TTC549 (cell line): ENCODE measurements at regions not wholly inside any gene's neighbourhood (a gene's known extent, or its start where the extent isn't known, plus 50 kb on each side); places are given as distances from the start of the nearest gene placed in this dataset.
"Not testable (repeated sequence)": the region's sequence is repeated elsewhere in the genome, so short reads cannot be mapped to it uniquely, and the experiment has no call there.

ENCODE experiments used
- FAIRE-seq: peaks from 2 replicates; lab custom pipeline; 2012; peaks lifted over from hg19 to GRCh38; lab: Jason Lieb, UNC

DNA sequence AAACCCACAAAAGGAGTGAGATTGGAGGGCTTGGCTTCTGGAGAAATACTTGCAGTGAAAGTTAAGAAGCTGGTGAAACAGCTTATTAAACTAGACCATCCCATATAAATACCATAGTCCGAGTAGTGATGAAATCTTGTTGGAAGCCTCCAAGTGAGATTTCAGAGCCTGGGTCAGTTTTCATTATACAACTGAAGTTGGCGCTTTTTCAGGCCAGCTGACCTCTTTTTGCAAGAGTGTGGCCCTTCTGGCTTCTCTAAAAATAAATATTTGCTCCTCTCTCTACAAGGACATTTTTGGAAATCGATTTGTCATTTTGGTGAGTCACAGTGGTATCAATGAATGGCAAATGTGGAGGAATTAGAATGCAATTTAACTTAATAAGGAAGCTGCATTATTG, 51.2 kb upstream of the THRB start:
- no peak for FAIRE-seq

DNA sequence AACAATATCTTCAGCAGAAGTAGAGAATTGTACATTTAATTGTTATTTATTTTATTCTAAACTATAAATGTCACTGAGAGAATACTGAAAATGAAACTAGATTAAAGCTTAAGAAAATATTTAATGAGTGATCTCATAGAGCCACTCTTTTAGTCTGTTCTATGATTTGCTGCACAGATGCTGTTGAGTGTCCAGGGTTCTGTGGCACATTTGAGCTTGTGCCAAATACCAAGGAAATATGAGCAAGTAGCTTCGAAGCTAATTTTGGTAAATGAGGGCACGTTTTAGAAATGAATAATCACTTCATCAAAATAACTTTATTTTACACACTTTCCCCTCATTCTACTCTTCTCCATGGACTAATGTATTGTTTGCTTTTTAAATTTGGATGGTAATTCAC, 53.6 kb upstream of the THRB start:
- no peak for FAIRE-seq

DNA sequence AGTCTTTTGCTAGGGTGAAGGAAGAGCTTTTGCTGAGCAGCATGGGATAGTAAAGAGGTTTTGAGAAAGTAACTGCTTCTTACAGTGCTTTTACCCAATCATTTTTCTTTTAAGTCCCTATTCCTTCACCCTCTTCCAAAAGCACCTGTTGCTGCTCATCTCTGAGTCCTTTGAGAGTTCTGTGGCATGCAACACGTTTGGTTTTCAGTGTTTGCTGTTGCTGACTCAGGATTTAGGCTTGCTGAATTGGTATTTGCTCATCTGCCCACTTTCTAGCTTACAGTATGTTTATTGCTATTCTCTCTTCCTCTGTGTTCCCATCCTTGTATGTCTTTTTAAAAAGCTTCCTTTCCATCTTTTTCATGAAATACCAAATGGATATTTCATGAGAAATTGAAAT, 55.9 kb upstream of the THRB start:
- no peak for FAIRE-seq

DNA sequence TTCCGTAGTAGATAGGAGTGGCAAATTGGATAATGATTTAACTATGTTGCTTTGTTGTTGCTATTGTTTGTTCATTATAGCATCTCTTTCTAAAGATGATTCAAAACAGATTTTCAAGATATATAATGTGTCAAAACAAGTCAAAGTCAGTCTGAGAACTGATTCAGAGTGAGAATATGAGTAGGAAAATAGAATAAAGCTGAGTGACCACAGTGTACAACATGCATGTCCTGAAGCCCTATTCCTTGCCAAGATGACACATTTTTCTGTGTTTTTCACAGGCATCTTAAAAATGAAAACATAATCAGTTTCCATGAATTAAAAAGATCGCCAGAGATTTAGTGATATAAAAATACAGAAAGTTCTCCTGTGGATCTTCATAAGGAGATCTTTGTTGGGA, 57.0 kb upstream of the THRB start:
- FAIRE-seq = no peak

DNA sequence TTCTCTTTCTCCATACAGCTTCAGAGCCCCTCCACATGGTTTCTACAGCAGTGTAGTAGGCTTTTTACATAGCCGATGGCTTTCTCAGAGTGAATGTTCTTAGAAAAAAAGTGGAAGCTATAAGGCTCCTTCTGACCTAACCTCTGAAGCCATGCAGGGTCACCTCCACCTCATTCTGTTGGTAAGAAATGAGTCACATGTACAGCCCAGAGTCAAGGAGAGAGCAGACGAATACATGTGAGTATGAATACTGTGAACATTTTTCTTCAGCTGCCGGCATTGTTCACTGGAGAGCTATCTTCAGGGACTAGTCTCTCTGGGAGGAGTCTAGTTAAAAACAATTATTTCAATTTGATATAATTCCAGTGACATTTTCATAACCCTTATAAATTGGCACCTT, 68.2 kb upstream of the THRB start:
- FAIRE-seq = no peak

DNA sequence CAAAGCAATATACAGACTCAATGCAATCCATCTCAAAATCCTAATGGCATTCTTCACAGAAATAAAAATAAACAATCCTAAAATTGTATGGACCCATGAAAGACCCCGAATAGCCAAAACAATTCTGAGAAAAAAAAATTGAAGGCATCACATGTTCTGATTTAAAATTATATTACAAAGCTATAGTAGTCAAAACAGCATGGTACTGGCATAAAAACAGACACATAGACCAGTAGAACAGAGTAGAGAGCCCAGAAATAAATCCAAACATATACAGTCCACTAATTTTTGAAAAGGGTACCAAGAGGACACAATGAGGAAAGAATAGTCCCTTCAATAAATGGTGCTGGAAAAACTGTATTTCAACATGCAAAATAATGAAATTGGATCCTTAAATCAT, 70.4 kb upstream of the THRB start:
- no peak for FAIRE-seq

DNA sequence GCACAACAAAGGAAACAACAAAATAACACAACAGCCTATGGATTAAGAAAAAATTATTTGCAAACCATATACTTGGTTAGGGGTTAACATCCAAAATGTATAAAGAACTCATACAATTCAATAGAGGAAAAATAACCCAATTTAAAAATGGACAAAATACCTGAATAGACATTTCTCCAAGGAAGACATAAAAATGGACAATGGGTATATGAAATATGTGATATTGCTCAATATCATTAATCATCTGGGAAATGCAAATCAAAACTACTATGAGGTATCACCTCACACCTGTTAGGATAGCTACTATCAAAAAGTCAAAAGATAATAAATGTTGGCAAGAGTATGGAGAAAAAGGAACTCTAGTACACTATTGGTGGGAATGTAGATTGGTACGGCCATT, 71.0 kb upstream of the THRB start:
- no peak for FAIRE-seq

DNA sequence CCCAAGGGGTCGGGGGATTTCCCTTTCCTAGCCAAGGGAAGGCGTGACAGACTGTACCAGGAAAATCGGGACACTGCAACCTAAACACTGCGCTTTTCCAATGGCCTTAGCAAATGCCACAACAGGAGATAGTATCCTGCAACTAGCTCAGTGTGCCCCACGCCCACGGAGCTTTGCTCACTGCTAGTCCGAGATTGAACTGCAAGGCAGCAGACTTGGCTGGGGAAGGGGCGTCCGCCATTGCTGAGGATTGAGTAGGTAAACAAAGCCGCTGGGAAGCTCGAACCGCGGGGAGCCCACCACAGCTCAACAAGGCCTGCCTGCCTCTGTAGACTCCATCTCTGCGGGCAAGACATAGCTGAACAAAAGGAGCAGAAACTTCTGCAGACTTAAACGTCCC, 72.3 kb upstream of the THRB start:
- no peak for FAIRE-seq

DNA sequence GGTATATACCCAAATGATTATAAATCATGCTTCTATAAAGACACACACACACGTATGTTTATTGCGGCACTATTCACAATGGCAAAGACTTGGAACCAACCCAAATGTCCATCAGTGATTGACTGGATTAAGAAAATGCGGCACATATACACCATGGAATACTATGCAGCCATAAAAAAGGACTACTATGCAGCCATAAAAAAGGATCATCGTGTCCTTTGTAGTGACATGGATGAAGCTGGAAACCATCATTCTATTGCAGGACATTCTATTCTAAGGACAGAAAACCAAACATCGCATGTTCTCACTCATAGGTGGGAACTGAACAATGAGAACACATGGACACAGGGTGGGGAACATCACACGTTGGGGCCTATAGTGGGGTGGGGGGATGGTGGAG, 77.8 kb upstream of the THRB start:
- not testable (repeated sequence) for FAIRE-seq

DNA sequence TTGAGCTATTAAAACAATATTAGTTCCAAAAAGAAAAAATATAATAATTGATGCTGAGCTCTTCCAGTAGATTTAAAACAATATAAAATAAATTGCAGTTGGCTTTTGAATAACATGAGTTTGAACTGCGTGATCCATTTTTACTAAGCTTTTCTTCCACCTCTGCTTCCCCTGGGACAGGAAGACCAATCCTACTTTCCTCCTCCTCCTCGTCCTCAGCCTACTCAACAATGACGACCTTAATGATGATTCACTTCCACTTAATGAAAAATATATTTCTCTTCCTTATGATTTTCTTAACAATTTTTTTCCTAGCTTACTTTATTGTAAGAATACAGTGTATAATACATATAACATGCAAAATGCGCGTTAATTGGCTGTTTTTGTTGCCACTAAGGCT, 78.9 kb upstream of the THRB start:
- FAIRE-seq = no peak

DNA sequence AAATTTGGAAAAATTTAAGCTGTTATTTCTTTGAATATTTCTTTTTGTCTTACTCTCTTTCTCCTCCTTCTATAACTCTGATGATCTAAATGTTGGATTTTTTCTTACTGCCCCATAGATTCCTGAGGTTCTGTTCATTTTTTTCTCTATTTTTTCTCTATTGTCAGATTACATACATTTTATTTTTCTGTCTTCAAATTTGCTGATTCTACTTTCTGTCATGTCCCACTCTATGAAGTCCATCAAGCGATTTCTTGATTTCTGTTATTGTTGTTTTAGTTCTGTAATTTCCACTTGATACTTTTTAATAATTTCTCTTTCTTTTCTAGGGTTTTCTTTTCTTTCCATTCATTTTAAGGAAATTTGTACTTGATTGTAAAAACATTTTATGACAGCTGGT, 83.7 kb upstream of the THRB start:
- FAIRE-seq = no peak

DNA sequence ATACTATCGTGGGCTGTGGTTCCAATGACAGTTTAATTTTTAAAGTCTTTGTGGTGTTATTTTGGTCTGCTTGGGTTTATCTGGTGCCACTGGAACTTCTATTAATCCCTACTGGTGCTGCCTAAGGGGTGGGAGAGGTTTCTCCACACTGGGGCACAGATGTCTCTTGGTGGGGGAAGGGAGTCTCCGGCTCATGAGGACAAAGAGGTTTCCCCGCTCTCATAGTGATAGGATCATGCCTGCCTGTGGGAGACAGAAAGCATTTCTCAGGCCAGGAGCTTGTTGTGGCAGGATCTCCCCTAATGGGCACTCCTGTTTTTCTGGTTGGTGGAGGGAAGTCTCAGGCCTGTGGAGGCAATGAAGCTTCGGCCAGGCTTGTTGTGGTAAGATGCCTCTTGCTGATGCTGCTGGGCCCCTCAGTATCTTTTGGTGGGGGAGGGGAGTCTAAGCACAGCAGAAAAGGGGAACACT, 84.3 kb upstream of the THRB start:
- FAIRE-seq = no peak

DNA sequence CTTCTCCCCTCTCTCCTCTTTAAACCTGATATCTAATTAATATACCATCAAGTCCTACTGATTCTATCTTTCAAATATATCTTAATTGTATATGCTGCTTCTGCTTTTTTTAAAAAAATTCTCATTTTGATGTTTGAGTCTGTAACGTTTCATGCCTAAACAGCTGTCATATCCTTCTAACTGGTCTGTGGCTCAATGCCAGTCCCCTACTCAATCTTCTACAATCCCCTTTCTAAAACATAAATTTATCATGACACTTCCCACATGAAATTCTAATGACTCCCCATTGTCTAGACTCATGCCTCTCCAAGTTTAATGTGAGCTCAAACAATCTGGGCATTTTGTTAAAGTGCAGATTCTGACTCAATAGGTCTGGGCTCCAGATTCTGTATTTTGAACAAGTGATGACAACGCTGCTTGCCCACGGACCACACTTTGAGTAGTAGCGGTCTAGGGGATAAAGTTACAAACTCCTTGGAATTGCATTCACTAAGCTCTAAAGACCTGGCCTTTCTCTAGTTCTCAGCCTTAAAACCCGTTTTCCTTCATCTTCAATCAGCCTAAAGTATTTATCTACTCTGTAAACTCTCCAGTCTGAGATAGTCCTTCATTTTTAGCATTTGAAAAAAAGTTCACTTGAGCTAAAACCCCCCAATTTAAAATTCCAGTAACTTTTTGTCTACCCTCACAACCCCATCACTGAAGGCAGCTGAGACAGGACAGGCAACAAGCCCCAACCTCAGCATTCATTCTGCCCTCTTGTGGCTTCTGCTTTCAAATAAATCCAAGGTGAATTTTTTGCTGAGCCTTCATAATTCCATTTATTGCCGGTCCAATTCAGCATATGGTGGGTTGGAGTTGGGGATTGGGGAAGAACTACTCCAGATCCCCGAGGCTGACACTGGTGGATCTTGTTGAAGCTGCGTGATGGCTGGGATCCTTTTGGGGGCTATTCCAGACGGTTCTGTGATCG, 88.1 kb upstream of the THRB start:
- FAIRE-seq = no peak

DNA sequence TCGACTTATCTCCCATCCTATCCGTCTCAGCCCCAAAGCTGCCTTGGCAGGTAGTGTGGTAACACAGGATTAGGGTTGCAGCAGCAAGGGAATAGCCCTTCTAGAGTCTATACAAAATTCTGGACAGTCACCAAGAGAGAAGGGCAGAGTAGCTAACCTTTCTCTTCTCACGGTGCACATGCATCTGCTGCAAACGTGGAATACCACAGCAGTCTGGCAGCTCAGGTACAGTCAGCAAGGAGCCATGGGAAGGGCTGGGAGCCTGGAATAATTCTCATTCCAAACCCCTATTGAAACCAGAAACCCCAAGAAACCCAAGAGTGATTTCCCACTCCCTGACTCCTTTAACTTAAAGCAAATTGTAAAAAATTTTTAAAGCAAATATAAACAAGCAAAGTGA, 92.3 kb upstream of the THRB start:
- FAIRE-seq = no peak

DNA sequence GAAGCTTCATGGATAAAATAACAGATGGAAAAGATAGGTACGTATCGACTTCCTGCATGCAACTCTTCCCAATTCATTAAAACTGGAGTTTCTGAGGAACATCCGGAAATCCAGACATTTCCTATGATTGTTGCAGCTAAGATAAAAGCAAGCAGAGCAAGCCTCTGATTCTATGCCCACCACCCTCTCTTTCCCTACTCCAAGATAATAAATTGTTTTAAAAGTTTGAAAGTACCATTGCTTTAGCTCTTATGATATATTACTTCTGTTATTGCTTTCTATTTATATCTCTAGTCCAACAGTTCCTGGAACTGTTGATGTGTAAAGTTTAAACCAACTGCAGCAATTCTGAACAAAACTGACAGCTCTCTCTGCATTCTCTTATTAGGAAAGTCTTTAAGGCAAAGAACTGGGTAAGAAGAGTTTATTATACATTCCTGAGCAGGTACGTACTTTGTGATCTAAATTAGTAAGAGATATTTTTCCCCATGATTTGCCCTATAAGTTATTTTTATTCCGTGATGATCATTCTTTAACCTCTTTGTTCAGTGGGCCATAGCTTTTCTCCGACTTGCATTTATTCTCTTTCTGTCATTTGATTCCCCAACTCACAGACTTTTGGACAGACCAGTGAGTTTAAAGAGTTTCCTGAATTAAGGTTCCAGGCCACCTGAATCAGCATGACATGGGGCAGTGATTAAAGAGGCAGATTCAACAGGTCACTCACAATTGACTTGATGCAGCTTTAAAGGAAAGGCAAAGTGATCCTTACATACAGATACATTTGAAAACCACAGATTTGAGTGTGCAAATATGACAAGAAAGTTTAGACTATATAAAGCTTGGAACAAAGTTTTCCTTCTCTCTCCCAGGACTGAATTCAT, 94.2 kb upstream of the THRB start:
- no peak for FAIRE-seq

DNA sequence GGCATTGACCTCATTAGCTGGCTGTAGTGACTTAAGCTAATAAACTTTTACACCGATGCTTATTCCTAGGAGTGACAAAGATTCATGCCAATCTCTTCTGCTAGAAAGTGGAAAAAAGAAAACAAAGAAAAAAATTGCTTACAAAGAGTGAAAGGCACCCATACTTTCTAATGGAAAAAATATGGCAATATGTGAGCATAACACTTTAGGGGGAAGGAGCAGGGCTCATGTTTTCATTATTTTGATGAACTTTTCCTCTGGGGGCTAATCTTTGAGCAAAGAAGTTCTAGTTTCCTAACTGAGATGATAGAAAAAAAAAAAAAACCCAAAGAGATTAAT, 94.8 kb upstream of the THRB start:
- FAIRE-seq = no peak

DNA sequence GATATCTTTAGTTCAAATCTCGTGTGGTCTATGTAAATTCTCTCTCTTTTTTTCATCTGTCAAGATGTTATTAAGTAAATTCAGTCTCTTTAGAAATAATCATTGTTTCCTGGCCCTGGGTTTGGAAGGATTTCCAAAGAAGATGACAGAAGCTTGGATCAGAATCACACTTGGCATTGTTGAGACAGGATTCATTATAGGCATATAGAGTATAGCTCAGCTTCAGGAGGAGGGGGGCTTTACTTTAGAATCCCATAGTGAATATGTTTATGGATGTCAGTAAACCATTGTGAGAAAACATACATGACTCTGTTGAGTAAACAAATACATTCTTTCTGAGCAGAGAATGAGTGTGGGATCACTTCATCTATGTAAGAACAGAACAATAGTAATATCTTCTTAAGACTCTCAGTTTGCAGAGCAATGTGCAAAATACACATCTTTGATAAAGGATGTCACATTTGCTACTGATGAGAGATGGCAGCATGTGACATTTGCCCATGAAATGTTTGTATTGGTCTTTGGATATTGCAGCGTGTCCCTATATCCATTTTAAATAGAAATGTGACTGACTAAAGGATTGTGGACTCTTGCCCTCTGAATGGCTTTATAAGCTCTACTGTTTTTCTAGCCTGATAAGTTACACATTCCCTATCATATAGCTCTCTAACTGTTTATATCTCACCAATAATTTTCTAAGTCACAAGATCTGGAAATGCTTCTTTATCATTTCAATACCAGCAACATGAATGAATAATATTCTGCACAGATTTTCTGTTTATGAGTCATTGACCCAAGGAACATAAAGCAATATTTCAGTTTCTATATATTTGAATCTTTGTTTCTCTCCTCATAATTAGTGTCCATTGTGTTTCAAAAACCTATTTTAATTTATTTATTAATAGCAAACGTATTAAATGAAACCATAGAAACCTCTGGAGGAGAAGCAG, 95.6 kb upstream of the THRB start:
- FAIRE-seq = no peak

DNA sequence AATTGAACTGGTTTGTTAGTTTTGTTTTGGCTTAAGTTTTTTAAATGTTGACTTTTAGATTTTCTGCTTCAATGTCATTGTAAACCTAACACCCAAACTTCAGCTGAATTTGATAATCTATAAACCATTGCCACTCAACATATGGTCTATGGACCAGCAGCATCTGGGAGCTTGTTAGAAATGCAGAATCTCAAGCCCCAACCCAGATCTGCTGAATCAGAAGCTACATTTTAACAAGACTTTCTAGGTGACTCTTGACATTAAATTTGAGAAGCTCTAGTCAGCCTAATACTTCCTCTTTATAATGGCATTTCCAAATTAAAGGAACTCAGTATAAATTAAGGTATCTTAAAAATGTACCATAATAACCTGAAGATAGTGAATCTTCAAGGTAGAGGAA, 96.5 kb upstream of the THRB start:
- FAIRE-seq = no peak

DNA sequence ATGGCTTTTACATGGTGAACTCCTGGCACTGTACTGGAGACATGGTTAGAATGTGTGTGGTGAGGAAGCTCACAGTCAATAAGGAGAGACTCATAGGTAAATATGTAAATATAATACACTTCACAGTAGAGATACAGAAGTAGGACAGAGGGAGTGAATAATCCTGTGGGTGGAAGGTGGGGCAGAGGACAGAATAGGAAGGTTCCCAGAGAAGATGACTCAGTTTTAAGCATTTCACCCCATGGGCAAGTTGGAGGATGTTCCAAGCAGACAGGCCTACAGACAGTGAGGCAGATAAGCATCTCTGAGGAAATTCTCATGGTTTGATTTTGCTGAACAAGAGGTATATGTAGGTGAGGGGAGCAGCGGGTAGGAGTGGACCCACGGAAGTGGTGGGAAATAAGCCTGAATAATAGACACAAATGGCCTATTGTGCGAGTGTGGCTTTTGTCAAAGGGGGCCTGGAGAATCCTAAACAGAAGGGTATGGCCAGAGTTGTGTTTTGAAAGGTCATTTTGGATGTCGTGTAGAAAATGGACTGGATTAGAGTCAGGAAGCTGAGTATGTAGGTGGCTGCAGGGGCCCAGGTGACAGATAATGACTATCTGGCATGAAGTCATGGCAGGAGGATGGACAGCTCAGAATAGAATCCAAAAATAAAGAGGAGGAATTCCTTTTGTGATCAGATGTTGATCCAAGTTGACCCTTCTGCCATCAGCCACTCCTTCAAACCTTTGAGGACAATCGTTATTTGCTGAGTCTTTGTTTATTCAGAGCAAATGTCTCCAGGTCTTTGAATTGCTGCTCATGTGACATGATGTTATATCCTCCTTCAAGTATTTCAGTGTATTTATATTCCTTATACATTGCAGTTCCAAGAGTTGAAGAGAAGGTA, 97.3 kb upstream of the THRB start:
- FAIRE-seq = no peak

DNA sequence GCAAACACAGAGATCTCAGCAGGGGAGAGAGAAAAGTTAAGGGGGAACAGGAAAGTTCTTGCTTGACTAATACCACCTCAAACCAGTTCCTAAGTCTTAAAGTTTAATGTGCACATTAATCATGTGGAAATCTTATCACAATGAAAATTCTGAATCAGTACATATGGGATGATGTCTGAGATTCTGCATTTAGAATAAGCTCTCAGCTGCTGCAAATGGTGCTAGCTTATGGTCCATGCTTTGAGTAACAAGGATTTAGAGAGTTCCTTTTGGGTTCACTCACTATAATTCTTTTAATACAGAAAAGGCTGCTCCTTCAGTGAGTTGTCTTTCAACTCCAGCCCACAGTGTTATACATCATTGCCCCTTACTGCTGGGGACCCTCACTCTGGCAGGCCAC, 99.5 kb upstream of the THRB start:
- FAIRE-seq = no peak

DNA sequence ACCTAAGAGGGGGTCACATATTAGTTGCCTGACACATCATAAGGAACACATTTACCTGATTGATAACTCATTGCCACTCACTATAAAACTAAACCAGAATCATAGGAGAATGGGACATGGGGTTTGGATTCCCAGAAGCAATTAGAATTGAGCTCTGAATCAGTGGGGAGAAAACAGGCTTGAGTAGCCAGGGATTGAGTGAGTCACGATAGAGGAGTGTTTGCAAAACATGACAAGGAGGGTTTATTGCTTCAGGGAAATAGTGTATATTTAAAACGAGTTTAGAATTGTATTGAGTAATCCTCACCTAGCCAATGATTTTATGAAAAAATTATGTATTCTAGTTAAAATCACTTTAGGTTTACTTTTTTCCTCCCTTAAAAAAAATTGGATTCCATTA, 101.1 kb upstream of the THRB start:
- no peak for FAIRE-seq
